ENCODE measurements at regions not wholly inside any gene's neighbourhood (a gene's known extent, or its start where the extent isn't known, plus 50 kb on each side); places are given as distances from the start of the nearest gene placed in this dataset.

GRCh38 chr2:14363976-14364375 lies 268.5 kb upstream of the LRATD1 start:
- TF ChIP-seq CTCF (IDR thresholded peaks at IDR 0.05 in 4 of 5, conservative IDR thresholded peaks at IDR 0.05 in 1 of 5) (no peak), POLR2A (IDR thresholded peaks at IDR 0.05) (no peak)

Measured in gastrocnemius medialis (tissue), 4 donors.